H54 (cell line): ENCODE measurements at regions not wholly inside any gene's neighbourhood (a gene's known extent, or its start where the extent isn't known, plus 50 kb on each side); places are given as distances from the start of the nearest gene placed in this dataset.

ENCODE experiments used
- DNase-seq: peaks from one replicate; pipeline ENCODE4 v3.0.0; 2011; ENCODE audit warnings: low spot score, mixed read lengths; ENCODE audit not compliant: insufficient read length
- FAIRE-seq: peaks from 3 replicates; lab custom pipeline; 2011; peaks lifted over from hg19 to GRCh38; lab: Jason Lieb, UNC
- POLR2A ChIP-seq: IDR thresholded peaks from 2 replicates; pipeline ENCODE4 v1.6.1; 2011; ENCODE audit warnings: low read depth, mild to moderate bottlenecking, low read length

DNA sequence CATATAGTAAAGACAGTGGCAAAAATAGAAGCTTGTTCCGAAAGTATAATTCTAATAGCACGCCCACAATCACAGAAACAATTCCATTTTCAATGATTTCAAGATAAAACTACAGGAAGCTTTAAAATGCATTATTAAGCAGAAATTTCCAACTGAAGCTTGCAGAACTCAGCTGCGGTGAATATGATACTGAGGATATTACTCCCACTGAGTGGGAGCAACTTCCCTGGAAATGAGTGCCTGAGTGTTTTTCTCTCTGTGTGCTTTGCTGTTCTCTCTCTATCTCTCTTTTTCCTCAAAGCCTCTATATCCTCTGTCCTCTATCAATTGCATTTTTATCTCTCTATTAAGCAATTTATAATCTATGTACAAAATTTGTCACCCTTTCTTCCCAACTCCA lies 187.5 kb upstream of the PRDM9 start:
- DNase-seq = no peak
- TF ChIP-seq POLR2A = no peak
- no peak for FAIRE-seq

DNA sequence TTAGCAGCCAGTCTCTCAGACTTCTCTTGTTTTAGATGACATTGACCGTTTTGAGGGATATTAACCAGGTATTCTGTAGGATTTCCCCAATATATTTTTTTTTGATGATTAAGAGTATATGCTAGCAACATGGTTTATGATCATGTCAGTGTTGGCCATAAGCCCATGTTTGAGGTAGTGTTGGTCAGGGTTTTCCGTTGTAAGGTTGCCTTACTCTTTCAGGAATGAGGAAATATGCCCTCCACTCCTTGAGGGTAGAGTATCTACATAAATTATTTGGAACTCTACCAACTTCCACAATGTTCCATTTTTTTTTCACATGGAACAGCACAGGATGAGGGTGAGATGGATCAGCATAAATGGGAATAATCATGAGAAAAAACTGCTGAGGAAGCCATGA lies 188.4 kb upstream of the PRDM9 start:
- no peak for FAIRE-seq
- DNase-seq = no peak
- TF ChIP-seq POLR2A = no peak

DNA sequence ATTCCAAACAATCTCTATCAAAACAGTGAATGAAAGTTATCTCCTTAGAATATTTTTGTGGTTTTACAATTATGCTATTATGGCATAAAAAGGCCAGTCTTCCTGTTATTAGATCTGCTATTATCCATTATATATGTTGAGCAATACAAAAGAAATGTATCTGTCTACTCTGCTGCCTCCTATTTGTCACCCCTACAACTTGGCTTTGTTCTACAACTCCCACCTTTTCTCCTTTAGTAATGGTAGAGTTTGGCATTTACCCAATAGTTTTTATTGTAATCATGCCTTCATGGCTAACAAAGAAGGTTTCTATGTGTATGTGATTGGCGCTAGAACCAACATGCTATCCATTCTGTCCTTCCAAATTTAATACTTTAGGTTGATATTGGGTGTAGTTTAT lies 189.2 kb upstream of the PRDM9 start:
- FAIRE-seq = peak; percentile 41

DNA sequence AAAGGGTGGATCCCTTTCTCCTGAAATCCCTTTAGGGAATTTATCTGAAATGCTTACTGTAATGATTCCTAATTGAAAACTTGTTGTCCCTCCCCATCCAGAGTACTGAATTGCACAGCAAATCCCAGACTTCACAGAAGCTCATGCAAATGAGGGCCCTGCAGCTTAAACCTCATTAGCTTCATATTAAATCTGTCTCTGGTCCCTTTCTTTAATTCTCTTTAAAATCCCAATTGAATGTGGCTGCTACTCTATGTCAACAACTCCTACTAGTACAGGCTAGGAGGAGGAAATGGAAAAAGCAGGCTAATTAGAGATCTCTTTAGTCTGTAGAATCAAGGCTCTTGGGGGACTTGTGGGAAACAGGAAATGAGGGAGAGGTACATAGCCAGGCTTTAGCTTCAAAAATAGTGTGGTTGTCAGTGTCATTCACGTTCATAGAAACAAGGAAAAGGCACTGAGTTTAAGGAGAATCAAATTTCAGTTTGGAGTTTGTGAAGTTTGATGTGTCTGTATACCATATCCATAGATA lies 191.3 kb upstream of the PRDM9 start:
- no peak for TF ChIP-seq POLR2A
- FAIRE-seq = peak; percentile 78
- DNase-seq = no peak

More for the DNA sequence above, 189.2 kb upstream of the PRDM9 start:
- no peak for DNase-seq
- no peak for TF ChIP-seq POLR2A

DNA sequence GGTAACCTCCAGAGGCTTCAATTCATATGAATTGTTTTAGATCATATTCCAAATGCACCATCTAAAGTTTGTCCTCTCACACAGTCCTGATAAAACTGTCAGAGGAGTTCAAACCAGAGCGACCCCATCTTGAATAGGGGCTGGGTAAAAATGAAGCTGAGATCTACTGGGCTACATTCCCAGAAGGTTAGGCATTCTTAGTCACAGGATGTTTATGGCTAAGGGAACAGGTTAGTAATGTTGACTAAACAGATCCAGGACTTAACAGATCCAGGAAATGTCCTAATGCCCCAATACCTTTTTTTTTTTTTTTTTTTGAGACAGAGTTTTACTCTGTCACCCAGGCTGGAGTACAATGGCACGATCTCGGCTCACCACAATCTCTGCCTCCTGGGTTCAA lies 192.6 kb upstream of the PRDM9 start:
- FAIRE-seq (peak; percentile 95), DNase-seq (peak; percentile 14)
- no peak for TF ChIP-seq POLR2A

DNA sequence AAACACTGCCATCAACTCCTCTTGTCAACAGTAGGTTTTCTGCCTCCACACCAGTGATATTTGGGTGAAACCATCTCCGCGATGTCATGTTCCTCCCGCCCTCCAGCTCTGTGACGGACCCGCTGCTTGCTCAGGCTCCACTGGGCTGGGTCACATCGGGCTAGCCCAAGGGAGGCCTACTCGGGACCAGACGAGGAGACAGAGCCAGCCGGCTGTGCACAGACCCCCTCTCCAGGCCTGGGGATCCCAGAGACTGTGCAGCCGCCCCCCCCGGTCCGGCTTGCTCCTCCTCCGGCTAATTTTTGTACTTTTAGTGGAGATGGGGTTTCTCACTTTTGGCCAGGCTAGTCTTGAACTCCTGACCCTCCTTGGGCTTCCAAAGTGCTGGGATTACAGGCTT lies 202.4 kb upstream of the PRDM9 start:
- FAIRE-seq = no peak
- TF ChIP-seq POLR2A = no peak
- DNase-seq = no peak

DNA sequence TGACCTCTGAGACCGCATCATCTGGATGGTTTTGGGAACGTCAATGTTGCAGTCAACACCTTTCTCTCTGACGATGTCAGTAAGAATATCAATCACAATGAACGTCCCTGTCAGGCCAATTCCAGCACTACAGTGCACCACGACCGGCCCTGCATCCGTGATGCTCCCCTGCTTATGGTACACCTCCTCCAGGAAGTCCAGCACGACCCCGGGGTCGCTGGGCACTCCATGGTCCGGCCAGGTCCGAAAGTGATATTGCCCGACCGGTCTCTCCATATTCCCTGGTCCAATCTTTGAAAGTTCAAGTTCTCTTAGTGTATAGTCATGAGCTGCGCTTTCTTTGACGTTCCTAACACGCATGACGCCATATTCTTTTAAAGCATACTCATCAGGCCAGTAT lies 203.6 kb upstream of the PRDM9 start:
- DNase-seq = no peak
- no peak for FAIRE-seq
- TF ChIP-seq POLR2A = no peak

DNA sequence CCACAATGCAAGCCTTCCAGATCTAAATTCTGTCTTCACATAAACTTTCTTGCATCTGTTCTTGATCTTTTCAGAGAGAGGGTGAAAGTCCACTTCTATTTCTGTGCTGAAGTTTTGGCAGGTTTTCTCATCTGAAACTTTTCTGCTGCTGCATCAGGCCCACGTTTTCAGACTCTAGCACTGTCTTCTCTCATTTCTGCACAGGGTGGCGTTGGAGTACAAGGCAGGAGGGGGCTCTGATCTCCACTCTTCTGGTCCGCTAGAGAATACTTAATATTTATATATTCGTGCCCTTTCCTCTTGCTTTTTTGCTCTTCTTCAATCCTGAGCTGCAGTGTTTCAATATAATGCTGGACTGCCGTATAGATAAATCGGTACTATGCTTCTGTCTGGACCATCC lies 204.0 kb upstream of the PRDM9 start:
- DNase-seq (no peak), FAIRE-seq (no peak)
- no peak for TF ChIP-seq POLR2A

DNA sequence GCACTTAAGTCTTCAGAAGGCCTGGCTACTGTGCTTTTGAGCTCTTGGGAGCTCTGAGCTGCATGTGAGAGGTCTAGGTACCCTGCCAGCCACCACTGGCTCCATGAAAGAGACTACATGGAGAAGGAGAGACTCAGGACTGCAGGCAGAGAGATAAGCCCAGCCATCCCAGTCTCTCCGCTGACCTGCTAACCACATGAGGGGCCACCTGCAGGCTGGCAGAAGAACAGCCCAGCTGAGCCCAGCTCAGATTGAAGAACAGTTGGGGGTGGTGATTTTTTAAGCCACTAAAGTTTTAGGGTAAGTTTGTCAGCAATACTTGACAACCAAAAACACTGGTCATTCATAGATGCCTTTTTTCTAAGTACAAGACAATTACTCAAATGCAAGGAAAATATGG lies 205.0 kb upstream of the PRDM9 start:
- DNase-seq (no peak), FAIRE-seq (peak; percentile 38)
- TF ChIP-seq POLR2A = no peak

DNA sequence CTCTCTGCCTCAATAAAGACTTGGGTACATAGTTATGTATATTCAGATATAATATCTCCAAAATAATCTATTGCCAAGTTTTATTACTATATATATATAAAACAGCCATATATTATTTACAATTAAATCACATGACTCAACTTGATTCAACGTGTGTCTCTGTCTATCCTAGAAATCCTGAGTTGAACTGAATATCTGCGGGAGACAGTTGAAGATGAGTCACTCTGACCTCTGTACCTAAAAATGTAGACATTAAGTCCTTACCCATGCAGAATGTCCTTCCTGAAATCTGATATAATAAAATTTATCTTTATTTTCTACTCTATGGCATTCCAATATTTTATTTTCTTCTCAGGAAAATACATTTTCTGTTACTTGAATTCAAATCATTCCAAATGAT lies 218.2 kb upstream of the PRDM9 start:
- FAIRE-seq (no peak), DNase-seq (no peak)
- no peak for TF ChIP-seq POLR2A

DNA sequence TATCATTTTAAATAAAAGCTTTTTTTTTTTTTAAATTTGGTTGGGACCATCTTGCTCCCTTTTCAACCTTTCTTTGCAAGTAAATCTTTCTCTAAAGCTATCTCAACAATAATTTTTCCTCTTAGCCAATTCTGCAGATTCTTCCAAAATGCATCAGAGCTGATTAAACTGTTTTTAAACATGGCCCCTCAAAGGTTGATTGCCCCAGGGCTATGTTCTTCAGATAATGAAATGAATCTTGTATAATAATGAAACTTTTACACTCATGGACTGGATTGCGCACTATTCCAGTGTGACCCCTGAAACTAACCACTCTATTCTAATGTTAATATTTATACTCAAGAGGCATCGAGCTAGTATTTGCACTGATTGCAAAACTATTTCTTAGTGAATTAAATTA lies 222.8 kb upstream of the PRDM9 start:
- DNase-seq (no peak), FAIRE-seq (no peak)
- TF ChIP-seq POLR2A = no peak

DNA sequence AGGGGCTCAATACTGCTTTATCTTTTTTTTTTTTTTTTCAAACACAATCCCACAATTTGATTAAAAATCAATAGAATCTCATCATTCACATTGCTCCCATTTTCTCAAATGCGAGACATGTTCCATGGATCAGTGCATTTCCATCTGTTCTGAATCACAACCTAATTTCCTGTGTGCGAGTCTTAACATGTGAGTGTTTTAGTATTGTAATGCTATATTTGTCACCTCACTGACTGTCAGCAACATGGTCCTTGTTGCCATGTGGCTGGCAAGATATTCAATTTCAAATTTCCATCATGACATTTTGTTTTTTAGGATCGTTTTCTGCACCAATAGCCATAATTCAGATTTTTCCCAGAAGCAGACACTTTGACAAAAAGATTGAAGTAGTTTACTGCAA lies 233.2 kb upstream of the PRDM9 start:
- DNase-seq (no peak), FAIRE-seq (no peak)
- no peak for TF ChIP-seq POLR2A

DNA sequence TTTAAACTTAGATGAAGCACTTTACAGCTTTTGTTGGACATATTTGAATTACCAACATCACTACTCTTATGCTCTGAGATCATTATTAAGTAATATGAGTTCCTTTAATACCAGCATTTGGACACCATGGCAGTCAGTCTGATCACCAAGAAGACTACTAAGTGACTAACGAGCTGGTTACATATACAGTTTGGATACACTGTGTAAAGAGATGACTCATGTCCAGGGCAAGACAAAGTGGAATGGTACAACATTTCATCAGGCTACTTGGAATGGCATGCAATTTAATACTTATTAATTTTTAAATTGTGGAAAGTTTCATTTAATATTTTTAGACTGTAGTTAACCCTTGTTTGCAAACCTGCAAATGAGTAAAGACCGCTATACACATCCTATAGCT lies 237.4 kb upstream of the PRDM9 start:
- FAIRE-seq (no peak), DNase-seq (peak; percentile 7)
- no peak for TF ChIP-seq POLR2A

DNA sequence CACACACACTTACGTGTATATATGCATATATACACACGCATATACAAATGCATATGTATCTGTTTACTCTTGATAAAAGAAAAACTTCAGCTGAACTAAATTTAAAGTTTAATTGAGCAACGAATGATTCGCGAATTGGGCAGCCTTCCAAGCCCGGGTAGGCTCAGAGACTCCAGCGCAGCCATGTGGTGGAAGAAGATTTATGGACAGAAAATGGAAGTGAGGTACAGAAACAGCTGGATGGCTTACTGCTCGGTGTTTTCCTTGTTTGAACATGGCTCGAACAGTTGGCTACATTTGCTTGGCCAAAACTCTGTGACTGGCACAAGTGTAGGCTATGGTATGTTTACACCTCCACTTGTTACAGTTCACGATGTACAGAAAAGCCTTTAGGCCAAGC lies 239.3 kb upstream of the PRDM9 start:
- DNase-seq (no peak), FAIRE-seq (peak; percentile 95)
- no peak for TF ChIP-seq POLR2A

DNA sequence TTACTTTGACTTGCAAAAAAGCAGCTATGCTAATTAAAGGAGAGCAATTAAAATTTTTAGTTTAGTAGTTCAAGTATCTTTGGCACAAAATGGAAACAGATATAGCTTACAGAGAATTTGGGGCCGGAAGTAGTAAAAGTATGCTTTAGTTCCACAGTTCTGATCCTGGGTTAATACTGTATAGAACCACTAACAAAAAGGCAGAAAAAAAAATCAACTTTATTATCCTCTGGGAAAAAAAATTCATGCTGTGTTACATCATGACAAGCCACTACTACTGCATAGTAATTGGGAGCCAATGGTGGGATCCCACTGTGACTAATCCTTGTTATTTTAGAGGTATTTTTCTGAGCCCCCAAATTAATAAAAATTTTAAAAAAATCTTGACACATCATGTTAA lies 246.8 kb upstream of the PRDM9 start:
- no peak for DNase-seq
- no peak for TF ChIP-seq POLR2A
- FAIRE-seq = no peak

DNA sequence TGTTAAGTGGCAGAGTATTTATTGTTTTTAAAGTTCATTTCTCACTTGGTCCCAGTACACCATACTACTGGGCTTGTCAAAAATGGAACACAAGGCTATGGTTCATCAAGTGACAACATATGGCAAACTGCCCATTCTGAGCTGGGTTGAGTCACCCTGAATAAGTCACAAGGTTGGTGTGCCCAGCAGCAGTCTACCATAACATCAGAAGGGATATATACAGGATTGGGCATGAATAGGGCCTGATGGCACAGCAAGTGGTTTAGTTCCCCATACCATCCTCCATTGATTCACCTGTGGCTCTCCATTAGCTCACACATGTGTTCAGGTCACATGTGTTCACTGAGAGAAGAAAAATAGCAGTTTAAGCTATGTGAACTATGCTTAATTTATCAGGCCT lies 249.8 kb upstream of the PRDM9 start:
- peak; percentile 93 for FAIRE-seq
- DNase-seq = peak; percentile 4
- TF ChIP-seq POLR2A = no peak
